HepG2 (cell line): ENCODE measurements at regions not wholly inside any gene's neighbourhood (a gene's known extent, or its start where the extent isn't known, plus 50 kb on each side); places are given as distances from the start of the nearest gene placed in this dataset.
A peak's percentile ranks its signal among the peaks of the same experiment; 100 is the strongest.
"Not testable (repeated sequence)": the region's sequence is repeated elsewhere in the genome, so short reads cannot be mapped to it uniquely, and the experiment has no call there.

ENCODE experiments used
- ATAC-seq: fragments of 200-7000 bp; cut with Tn5 transposase; 3 replicates; pipeline ENCODE4 v1.9.1; 2020; ENCODE audit warnings: mild to moderate bottlenecking, moderate library complexity
- BruUV-seq: library from RNA; stranded (reverse); fragments of 400-500 nt; replicated peaks from 2 replicates; lab custom pipeline; 2021; lab: Mats Ljungman, UMichigan
- CTCF ChIA-PET: fragments of 300-600 bp; formaldehyde crosslinking; extraction: SDS; loops from one replicate; lab custom pipeline; 2021; ENCODE audit warnings: low total read pairs, inconsistent platforms, low intra/inter-chr PET ratio; lab: Yijun Ruan, JAX
- POLR2A ChIA-PET: fragments of 350-600 bp; sonication (Branson Sonifier 250); formaldehyde crosslinking; loops from one replicate; lab custom pipeline; 2020; ENCODE audit warnings: antibody characterized with exemption, inconsistent platforms; lab: Yijun Ruan, JAX
- DNase-seq: peaks from one replicate; pipeline ENCODE4 v3.0.0-alpha.2; 2015; ENCODE audit warnings: low spot score
- FAIRE-seq: peaks from 3 replicates; lab custom pipeline; 2011; peaks lifted over from hg19 to GRCh38; lab: Jason Lieb, UNC
- H2AFZ ChIP-seq: one replicate; pipeline ENCODE4 v1.6.1; 2011; ENCODE audit warnings: low read length, inconsistent platforms
- H3K27ac ChIP-seq: fragments of 300-600 bp; 3 replicates; pipeline ENCODE4 v1.8.0; 2011; ENCODE audit warnings: mixed run types, mild to moderate bottlenecking, mixed read lengths, low read length, inconsistent platforms; ENCODE audit not compliant: insufficient read depth; ENCODE audit errors: extremely low read length
- H3K27me3 ChIP-seq, 2 experiments: fragments of 200-600 bp in 1 of 2; 2 replicates in 1 of 2; 3 replicates in 1 of 2; pipeline versions ENCODE4 v1.6.0 to v1.8.0; 2011; ENCODE audit warnings: low read length in 2 of 2, mild to moderate bottlenecking in 2 of 2, moderate library complexity in 2 of 2, inconsistent platforms in 1 of 2; ENCODE audit not compliant: insufficient read depth in 2 of 2, control insufficient read depth in 1 of 2
- H3K36me3 ChIP-seq, 2 experiments: fragments of 200-600 bp in 1 of 2; replicated peaks in 1 of 2; 2 replicates in 1 of 2; 3 replicates in 1 of 2; pipeline versions ENCODE4 v1.5.1 to v1.8.0; 2011; ENCODE audit warnings: low read length in 2 of 2, inconsistent platforms in 1 of 2; ENCODE audit not compliant: insufficient read depth in 2 of 2, control insufficient read depth in 1 of 2
- H3K4me1 ChIP-seq: 2 replicates; pipeline ENCODE4 v1.5.1; 2012; ENCODE audit warnings: low read length, inconsistent platforms; ENCODE audit not compliant: insufficient read depth
- H3K4me2 ChIP-seq: 2 replicates; pipeline ENCODE4 v1.6.0; 2011; ENCODE audit warnings: low read depth, low read length, inconsistent platforms
- H3K4me3 ChIP-seq, 3 experiments: fragments of 200-600 bp in 1 of 3; sonication (generic), shearing (Covaris generic) in 1 of 3; replicated peaks in 1 of 3; 2 replicates each; pipeline ENCODE4 v1.5.1; 2011 to 2016; ENCODE audit warnings: low read length in 3 of 3, inconsistent platforms in 2 of 3, low read depth in 2 of 3, mild to moderate bottlenecking in 2 of 3, control low read depth in 1 of 3, mixed read lengths in 1 of 3; ENCODE audit not compliant: insufficient read depth in 1 of 3
- H3K79me2 ChIP-seq: one replicate; pipeline ENCODE4 v1.6.1; 2011; ENCODE audit warnings: low read length, inconsistent platforms; ENCODE audit not compliant: insufficient read depth
- H3K9ac ChIP-seq: 2 replicates; pipeline ENCODE4 v1.6.0; 2011; ENCODE audit warnings: mild to moderate bottlenecking, low read depth, low read length, inconsistent platforms; ENCODE audit not compliant: insufficient read depth
- H3K9me3 ChIP-seq: 2 replicates; pipeline ENCODE4 v1.5.1; 2012; ENCODE audit warnings: mild to moderate bottlenecking, low read length
- H4K20me1 ChIP-seq: 2 replicates; pipeline ENCODE4 v1.6.0; 2011; ENCODE audit warnings: inconsistent platforms, mild to moderate bottlenecking, low read length, moderate library complexity; ENCODE audit not compliant: insufficient read depth
- WGBS: methylation state at CpG from one replicate; pipeline ENCODE4 v1.1.6; 2017; ENCODE audit warnings: low lambda C conversion rate; 5-methylcytosine and 5-hydroxymethylcytosine counted together
- in situ Hi-C: cut with HindIII; loops from 2 replicates; pipeline ENCODE4 v1.10.0; 2017; ENCODE audit warnings: low pct_unique_long_range_greater_than_20kb; ENCODE audit not compliant: extremely low pct_ligation_motif_present
- intact Hi-C: fragments of 100-400 bp; cut with micrococcal nuclease; formaldehyde crosslinking; loops from one replicate; pipeline ENCODE4 v1.10.0; 2022; ENCODE audit not compliant: unreplicated experiment
- TF ChIP-seq, protein P1 (sequence below): sonication (generic); formaldehyde crosslinking; IDR thresholded peaks from 2 replicates; pipeline ENCODE4 v1.4.0; 2020; ENCODE audit warnings: missing genetic modification reagents

DNA sequence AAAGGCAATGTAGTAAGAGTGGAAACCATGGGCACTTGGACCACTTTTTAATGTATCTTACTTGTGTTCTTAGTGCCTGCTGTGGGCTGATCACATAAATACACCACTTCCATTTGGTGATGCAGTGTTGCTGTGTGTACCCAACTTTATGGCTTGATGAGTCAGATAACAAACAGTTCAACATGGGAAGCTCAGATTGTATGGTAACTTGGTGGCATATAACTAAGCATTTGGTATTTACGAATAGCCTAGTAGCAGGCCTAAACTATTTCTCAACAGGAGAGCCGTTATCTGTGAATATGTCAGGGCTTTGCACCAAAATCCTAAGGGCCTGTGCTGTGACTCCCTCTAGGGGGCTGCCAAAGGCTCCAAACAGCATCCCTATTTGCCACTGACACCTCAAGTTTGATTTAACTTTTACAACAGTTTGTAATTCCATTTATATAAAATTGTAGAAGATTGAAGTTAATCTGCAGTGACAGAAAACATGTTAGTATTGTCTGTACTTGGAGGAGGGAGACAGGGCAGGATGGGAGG lies 640.4 kb upstream of the CADM2 start (continued):
- TF ChIP-seq, protein P1, sequence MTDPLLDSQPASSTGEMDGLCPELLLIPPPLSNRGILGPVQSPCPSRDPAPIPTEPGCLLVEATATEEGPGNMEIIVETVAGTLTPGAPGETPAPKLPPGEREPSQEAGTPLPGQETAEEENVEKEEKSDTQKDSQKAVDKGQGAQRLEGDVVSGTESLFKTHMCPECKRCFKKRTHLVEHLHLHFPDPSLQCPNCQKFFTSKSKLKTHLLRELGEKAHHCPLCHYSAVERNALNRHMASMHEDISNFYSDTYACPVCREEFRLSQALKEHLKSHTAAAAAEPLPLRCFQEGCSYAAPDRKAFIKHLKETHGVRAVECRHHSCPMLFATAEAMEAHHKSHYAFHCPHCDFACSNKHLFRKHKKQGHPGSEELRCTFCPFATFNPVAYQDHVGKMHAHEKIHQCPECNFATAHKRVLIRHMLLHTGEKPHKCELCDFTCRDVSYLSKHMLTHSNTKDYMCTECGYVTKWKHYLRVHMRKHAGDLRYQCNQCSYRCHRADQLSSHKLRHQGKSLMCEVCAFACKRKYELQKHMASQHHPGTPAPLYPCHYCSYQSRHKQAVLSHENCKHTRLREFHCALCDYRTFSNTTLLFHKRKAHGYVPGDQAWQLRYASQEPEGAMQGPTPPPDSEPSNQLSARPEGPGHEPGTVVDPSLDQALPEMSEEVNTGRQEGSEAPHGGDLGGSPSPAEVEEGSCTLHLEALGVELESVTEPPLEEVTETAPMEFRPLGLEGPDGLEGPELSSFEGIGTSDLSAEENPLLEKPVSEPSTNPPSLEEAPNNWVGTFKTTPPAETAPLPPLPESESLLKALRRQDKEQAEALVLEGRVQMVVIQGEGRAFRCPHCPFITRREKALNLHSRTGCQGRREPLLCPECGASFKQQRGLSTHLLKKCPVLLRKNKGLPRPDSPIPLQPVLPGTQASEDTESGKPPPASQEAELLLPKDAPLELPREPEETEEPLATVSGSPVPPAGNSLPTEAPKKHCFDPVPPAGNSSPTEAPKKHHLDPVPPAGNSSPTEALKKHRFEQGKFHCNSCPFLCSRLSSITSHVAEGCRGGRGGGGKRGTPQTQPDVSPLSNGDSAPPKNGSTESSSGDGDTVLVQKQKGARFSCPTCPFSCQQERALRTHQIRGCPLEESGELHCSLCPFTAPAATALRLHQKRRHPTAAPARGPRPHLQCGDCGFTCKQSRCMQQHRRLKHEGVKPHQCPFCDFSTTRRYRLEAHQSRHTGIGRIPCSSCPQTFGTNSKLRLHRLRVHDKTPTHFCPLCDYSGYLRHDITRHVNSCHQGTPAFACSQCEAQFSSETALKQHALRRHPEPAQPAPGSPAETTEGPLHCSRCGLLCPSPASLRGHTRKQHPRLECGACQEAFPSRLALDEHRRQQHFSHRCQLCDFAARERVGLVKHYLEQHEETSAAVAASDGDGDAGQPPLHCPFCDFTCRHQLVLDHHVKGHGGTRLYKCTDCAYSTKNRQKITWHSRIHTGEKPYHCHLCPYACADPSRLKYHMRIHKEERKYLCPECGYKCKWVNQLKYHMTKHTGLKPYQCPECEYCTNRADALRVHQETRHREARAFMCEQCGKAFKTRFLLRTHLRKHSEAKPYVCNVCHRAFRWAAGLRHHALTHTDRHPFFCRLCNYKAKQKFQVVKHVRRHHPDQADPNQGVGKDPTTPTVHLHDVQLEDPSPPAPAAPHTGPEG (CRISPR knock-in tag), result no peak

DNA sequence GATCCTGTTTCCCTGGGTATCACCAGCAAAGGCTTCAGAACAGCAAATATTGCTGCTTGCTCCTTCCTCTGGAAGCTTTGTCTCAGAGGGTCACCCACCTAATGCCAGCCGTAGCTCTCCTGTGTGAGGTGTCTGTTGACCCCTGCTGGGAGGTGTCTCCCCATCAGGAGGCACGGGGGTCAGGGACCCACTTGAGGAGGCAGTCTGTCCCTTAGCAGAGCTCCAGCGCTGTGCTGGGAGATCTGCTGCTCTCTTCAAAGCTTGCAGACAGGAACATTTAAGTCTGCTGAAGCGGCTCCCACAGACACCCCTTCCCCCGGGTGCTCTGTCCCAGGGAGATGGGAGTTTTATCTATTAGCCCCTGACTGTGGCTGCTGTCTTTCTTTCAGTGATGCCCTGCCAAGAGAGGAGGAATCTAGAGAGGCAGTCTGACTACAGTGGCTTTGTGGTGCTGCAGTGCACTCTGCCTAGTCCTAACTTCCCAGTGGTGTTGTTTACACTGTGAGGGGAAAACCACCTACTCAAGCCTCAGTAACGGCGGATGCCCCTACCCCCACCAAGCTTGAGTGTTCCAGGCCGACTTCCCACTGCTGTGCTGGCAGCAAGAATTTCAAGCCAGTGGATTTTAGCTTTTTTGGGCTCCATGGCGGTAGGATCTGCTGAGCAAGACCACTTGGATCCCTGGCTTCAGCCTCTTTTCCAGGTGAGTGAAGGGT lies 593.1 kb upstream of the CADM2 start:
- H3K27me3 ChIP-seq, H3K79me2 ChIP-seq, DNase-seq, CTCF ChIA-PET, H3K4me3 ChIP-seq, in situ Hi-C loops, FAIRE-seq, H3K4me1 ChIP-seq, intact Hi-C loops, H3K36me3 ChIP-seq, POLR2A ChIA-PET, H3K9ac ChIP-seq, H2AFZ ChIP-seq, H3K9me3 ChIP-seq, BruUV-seq, H3K4me2 ChIP-seq, H4K20me1 ChIP-seq, H3K27ac ChIP-seq: not testable (repeated sequence)
- WGBS, result 56% methylated on average over 1 of the region's 9 CpGs
- ATAC-seq, result peak; percentile 40; the same call in 2 of the 3 replicates
